Activated T-cell treated with anti-CD3 and anti-CD28 coated beads, Interleukin-2, amount 50 U/mL, for 72 hours (primary cell): ENCODE measurements at regions not wholly inside any gene's neighbourhood (a gene's known extent, or its start where the extent isn't known, plus 50 kb on each side); places are given as distances from the start of the nearest gene placed in this dataset.

Experiments
- ATAC-seq, 2 donors: fragments of 150-1000 bp; cut with Tn5 transposase; replicated peaks in 1 of 2; 2 replicates each; pipeline ENCODE4 v1.10.0; 2021; ENCODE audit warnings: moderate library complexity in 2 of 2, mild to moderate bottlenecking in 1 of 2
- DNase-seq, 2 donors: peaks; one replicate each; pipeline ENCODE4 v3.0.0; 2021 to 2022; ENCODE audit warnings: mixed read lengths in 1 of 2
- H3K27ac Mint-ChIP-seq: one replicate; pipeline ENCODE4 v1.8.0; 2022; ENCODE audit warnings: mild to moderate bottlenecking, moderate library complexity, mixed read lengths
- H3K27me3 Mint-ChIP-seq: one replicate; pipeline ENCODE4 v1.8.0; 2022; ENCODE audit warnings: low read depth, mixed read lengths
- H3K36me3 Mint-ChIP-seq, 2 donors: one replicate each; pipeline ENCODE4 v1.8.0; 2022; ENCODE audit warnings: mixed read lengths in 2 of 2, mild to moderate bottlenecking in 1 of 2; ENCODE audit not compliant: insufficient read depth in 2 of 2
- H3K4me1 Mint-ChIP-seq: one replicate; pipeline ENCODE4 v1.8.0; 2022; ENCODE audit warnings: low read depth, mixed read lengths
- H3K4me3 Mint-ChIP-seq, 2 donors: one replicate each; pipeline ENCODE4 v1.8.0; 2022; ENCODE audit warnings: mild to moderate bottlenecking in 2 of 2, mixed read lengths in 2 of 2, moderate library complexity in 2 of 2
- H3K9me3 Mint-ChIP-seq, 2 donors: one replicate each; pipeline ENCODE4 v1.8.0; 2022; ENCODE audit warnings: mixed read lengths in 2 of 2

- H3K27ac Mint-ChIP-seq, result no peak overlapping the region
- DNase-seq, result no peak
- no peak overlapping the region for H3K4me3 Mint-ChIP-seq
- no peaks in the 10 kb centered on the region for H3K9me3 Mint-ChIP-seq
- no peak for ATAC-seq
- H3K27me3 Mint-ChIP-seq, result peaks cover 13% of the 10 kb centered on the region
- no peaks in the 10 kb centered on the region for H3K4me1 Mint-ChIP-seq
- no peaks in the 10 kb centered on the region for H3K36me3 Mint-ChIP-seq
Measured at GRCh38 chr2:16209799-16210198, 269.4 kb downstream of the MYCN start.

- Mint-ChIP-seq H3K9me3 (no peaks in the 10 kb centered on the region), H3K27me3 (peaks cover 13% of the 10 kb centered on the region), H3K4me3 (no peak overlapping the region), H3K27ac (no peak overlapping the region), H3K36me3 (no peaks in the 10 kb centered on the region), H3K4me1 (no peaks in the 10 kb centered on the region)
- DNase-seq (no peak), ATAC-seq (no peak)
Measured at GRCh38 chr2:16208921-16209320, 268.6 kb downstream of the MYCN start.

- Mint-ChIP-seq H3K27ac (no peak overlapping the region), H3K9me3 (no peaks in the 10 kb centered on the region), H3K36me3 (no peaks in the 10 kb centered on the region), H3K4me3 (no peak overlapping the region), H3K4me1 (no peaks in the 10 kb centered on the region), H3K27me3 (peaks cover 13% of the 10 kb centered on the region)
- no peak for ATAC-seq
- no peak for DNase-seq
Measured at GRCh38 chr2:16208241-16208797, 268.0 kb downstream of the MYCN start.

- ATAC-seq, result no peak
- no peak for DNase-seq
- Mint-ChIP-seq H3K36me3 (no peaks in the 10 kb centered on the region), H3K27me3 (peaks cover 13% of the 10 kb centered on the region), H3K9me3 (no peaks in the 10 kb centered on the region), H3K4me3 (no peak overlapping the region), H3K4me1 (no peaks in the 10 kb centered on the region), H3K27ac (no peak overlapping the region)
Measured at GRCh38 chr2:16207611-16208010, 267.3 kb downstream of the MYCN start.

GRCh38 chr2:16207151-16207550 lies 266.8 kb downstream of the MYCN start:
- H3K36me3 Mint-ChIP-seq, result no peaks in the 10 kb centered on the region
- no peaks in the 10 kb centered on the region for H3K4me1 Mint-ChIP-seq
- no peak for DNase-seq
- no peaks in the 10 kb centered on the region for H3K9me3 Mint-ChIP-seq
- no peak overlapping the region for H3K27ac Mint-ChIP-seq
- ATAC-seq, result no peak
- peaks cover 13% of the 10 kb centered on the region for H3K27me3 Mint-ChIP-seq
- H3K4me3 Mint-ChIP-seq, result no peak overlapping the region

- H3K27me3 Mint-ChIP-seq, result peaks cover 13% of the 10 kb centered on the region
- H3K4me1 Mint-ChIP-seq, result no peaks in the 10 kb centered on the region
- no peaks in the 10 kb centered on the region for H3K9me3 Mint-ChIP-seq
- H3K36me3 Mint-ChIP-seq, result no peaks in the 10 kb centered on the region
- H3K27ac Mint-ChIP-seq, result no peak overlapping the region
- ATAC-seq, result no peak
- no peak overlapping the region for H3K4me3 Mint-ChIP-seq
- DNase-seq, result no peak
Measured at GRCh38 chr2:16206191-16206944, 266.0 kb downstream of the MYCN start.

GRCh38 chr2:16205631-16206030 lies 265.3 kb downstream of the MYCN start:
- no peak for DNase-seq
- no peak for ATAC-seq
- Mint-ChIP-seq H3K9me3 (no peaks in the 10 kb centered on the region), H3K4me3 (no peak overlapping the region), H3K4me1 (no peaks in the 10 kb centered on the region), H3K36me3 (no peaks in the 10 kb centered on the region), H3K27me3 (peaks cover 13% of the 10 kb centered on the region), H3K27ac (no peak overlapping the region)

- no peaks in the 10 kb centered on the region for H3K9me3 Mint-ChIP-seq
- no peak overlapping the region for H3K4me3 Mint-ChIP-seq
- no peaks in the 10 kb centered on the region for H3K4me1 Mint-ChIP-seq
- no peaks in the 10 kb centered on the region for H3K36me3 Mint-ChIP-seq
- no peak for ATAC-seq
- H3K27ac Mint-ChIP-seq, result no peak overlapping the region
- H3K27me3 Mint-ChIP-seq, result peaks cover 10% of the 10 kb centered on the region
- no peak for DNase-seq
Measured at GRCh38 chr2:16204886-16205620, 264.7 kb downstream of the MYCN start.

GRCh38 chr2:16204251-16204650 lies 263.9 kb downstream of the MYCN start:
- DNase-seq (no peak), ATAC-seq (no peak)
- Mint-ChIP-seq H3K36me3 (no peaks in the 10 kb centered on the region), H3K27ac (no peak overlapping the region), H3K4me1 (no peaks in the 10 kb centered on the region), H3K4me3 (no peak overlapping the region), H3K27me3 (peaks cover 7% of the 10 kb centered on the region), H3K9me3 (no peaks in the 10 kb centered on the region)

GRCh38 chr2:16203691-16204090 lies 263.3 kb downstream of the MYCN start:
- H3K27ac Mint-ChIP-seq, result no peak overlapping the region
- H3K9me3 Mint-ChIP-seq, result no peaks in the 10 kb centered on the region

GRCh38 chr2:16203069-16203468 lies 262.7 kb downstream of the MYCN start:
- no peak overlapping the region for H3K4me3 Mint-ChIP-seq
- peaks cover 7% of the 10 kb centered on the region for H3K27me3 Mint-ChIP-seq
- no peaks in the 10 kb centered on the region for H3K36me3 Mint-ChIP-seq
- no peak for ATAC-seq
- H3K9me3 Mint-ChIP-seq, result no peaks in the 10 kb centered on the region
- no peak overlapping the region for H3K27ac Mint-ChIP-seq
- DNase-seq, result no peak
- no peaks in the 10 kb centered on the region for H3K4me1 Mint-ChIP-seq

More at GRCh38 chr2:16203691-16204090, 263.3 kb downstream of the MYCN start:
- Mint-ChIP-seq H3K36me3 (no peaks in the 10 kb centered on the region), H3K4me1 (no peaks in the 10 kb centered on the region), H3K27me3 (peaks cover 7% of the 10 kb centered on the region), H3K4me3 (no peak overlapping the region)
- no peak for ATAC-seq
- no peak for DNase-seq

GRCh38 chr2:16202266-16203020 lies 262.1 kb downstream of the MYCN start:
- Mint-ChIP-seq H3K36me3 (no peaks in the 10 kb centered on the region), H3K27me3 (peaks cover 5% of the 10 kb centered on the region), H3K4me3 (no peak overlapping the region), H3K9me3 (no peaks in the 10 kb centered on the region), H3K27ac (no peak overlapping the region), H3K4me1 (no peaks in the 10 kb centered on the region)
- no peak for ATAC-seq
- no peak for DNase-seq

GRCh38 chr2:16201848-16202247 lies 261.5 kb downstream of the MYCN start:
- no peak overlapping the region for H3K27ac Mint-ChIP-seq
- H3K4me1 Mint-ChIP-seq, result no peaks in the 10 kb centered on the region
- no peaks in the 10 kb centered on the region for H3K27me3 Mint-ChIP-seq
- H3K4me3 Mint-ChIP-seq, result no peak overlapping the region
- DNase-seq (no peak), ATAC-seq (no peak)
- H3K9me3 Mint-ChIP-seq, result no peaks in the 10 kb centered on the region
- no peaks in the 10 kb centered on the region for H3K36me3 Mint-ChIP-seq
